ENCODE measurements at regions not wholly inside any gene's neighbourhood (a gene's known extent, or its start where the extent isn't known, plus 50 kb on each side); places are given as distances from the start of the nearest gene placed in this dataset.
"Not testable (repeated sequence)": the region's sequence is repeated elsewhere in the genome, so short reads cannot be mapped to it uniquely, and the experiment has no call there.

DNA sequence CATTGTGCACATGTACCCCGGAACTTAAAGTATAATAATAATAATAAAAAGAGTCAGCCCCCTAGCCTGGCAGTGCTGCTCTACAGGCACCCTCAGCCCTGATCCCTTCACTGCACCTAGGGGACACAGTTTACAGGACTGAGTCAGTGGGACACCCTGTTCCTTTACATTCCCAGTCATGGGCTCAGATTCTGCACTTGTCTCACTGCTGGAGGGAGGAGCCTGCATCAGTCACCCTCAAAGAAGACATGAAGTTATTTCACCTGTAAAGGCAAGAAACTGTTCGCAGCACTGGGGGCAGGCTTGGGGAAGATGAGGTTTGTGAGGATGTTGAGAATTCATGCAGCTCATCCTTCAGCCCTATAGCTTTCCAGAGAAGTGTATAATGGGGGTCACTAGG is 50.7 kb upstream of the VPREB1 start:
- DNase-seq, result no peak

DNA sequence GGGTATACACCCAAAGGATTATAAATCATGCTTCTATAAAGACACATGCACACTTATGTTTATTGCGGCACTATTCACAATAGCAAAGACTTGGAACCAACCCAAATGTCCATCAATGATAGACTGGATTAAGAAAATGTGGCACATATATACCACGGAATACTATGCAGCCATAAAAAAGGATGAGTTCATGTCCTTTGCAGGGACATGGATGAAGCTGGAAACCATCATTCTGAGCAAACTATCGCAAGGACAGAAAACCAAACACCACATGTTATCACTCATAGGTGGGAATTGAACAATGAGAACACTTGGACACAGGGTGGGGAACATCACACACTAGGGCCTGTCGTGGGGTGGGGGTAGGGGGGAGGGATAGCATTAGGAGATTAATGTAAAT is 51.1 kb upstream of the VPREB1 start:
- not testable (repeated sequence) for DNase-seq

DNA sequence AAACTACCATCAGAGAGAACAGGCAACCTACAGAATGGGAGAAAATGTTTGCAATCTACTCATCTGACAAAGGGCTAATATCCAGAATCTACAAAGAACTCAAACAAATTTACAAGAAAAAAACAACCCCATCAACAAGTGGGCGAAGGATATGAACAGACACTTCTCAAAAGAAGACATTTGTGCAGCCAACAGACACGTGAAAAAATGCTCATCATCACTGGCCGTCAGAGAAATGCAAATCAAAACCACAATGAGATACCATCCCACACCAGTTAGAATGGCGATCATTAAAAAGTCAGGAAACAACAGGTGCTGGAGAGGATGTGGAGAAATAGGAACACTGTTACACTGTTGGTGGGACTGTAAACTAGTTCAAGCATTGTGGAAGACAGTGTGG is 51.6 kb upstream of the VPREB1 start:
- DNase-seq, result not testable (repeated sequence)

DNA sequence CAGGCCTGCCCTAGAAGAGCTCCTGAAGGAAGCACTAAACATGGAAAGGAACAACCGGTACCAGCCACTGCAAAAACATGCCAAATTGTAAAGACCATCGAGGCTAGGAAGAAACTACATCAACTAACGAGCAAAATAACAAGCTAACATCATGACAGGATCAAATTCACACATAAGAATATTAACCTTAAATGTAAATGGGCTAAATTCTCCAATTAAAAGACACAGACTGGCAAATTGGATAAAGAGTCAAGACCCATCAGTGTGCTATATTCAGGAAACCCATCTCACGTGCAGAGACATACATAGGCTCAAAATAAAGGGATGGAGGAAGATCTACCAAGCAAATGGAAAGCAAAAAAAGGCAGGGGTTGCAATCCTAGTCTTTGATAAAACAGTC is 54.8 kb upstream of the VPREB1 start:
- not testable (repeated sequence) for DNase-seq

DNA sequence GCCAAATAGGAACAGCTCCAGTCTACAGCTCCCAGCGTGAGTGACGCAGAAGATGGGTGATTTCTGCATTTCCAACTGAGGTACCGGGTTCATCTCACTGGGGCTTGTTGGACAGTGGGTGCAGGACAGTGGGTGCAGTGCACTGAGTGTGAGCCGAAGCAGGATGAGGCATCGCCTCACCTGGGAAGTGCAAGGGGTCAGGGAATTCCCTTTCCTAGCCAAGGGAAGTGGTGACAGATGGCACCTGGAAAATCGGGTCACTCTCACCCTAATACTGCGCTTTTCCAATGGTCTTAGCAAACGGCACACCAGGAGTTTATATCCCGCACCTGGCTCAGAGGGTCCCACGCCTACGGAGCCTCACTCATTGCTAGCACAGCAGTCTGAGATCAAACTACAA is 56.7 kb upstream of the VPREB1 start:
- not testable (repeated sequence) for DNase-seq

DNA sequence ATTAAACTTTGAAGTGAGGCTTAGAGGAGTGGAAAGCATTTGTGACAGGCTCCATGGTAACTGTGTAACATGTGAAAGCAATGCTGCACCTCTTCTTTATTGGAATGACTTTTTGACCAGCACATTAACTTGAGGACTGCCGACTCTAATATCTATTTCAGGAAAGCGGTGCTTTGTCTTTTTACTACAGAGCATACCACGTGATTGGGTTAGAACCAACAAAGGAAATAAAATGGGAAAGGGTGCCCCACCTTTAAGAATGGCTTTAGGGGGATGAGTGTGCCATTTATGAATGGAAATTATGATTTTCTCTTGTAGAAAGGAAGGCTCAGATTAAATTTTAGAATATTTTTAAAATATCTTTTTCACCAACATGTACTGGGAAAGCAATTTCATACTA is 57.3 kb upstream of the VPREB1 start:
- DNase-seq, result no peak

DNA sequence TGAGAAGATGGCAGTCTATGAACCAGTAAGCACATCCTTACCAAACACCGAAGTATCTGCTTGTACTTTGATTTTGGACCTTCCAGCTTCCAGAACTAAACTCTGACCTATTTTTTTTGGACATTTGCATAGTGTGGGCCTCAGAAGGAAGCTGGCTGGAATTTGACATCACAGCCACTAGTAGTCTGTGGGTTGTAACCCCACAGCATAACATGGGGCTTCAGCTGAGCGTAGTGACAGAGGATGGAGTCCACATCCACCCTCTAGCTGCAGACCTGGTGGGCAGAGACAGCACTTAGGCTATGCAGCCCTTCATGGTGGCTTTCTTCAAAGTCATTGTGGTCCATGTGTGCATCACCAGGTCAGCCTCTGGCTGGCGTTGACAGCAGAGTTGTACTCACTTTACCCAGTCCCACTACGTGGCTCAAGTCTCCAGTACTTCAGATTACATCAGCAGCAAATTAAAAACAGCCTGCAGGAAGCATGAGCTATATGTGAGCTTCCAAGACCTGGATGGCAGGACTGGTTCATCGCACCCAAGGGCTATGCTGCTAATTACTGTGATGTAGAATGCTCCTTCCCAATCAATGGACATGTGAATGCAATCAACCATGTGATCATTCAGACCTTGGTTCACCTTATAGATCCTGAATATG is 58.6 kb upstream of the VPREB1 start:
- no peak for DNase-seq

DNA sequence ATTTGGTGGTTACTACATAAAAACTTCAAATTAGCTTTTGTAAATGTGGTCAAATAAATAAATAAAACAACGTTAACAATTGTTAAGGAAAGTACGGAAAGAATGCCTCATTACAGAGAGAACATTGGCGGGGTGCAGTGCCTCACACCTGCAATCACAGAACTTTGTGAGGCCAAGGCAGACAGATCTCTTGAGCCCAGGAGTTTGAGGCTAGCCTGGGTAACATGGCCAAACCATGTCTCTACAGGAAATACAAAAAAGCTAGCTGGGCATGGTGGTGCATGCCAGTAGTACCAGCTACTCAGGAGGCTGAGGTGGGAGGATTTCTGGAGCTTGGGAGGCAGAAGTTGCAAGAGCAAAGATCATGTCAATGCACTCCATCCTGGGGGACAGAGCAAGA is 59.4 kb upstream of the VPREB1 start:
- DNase-seq, result no peak

DNA sequence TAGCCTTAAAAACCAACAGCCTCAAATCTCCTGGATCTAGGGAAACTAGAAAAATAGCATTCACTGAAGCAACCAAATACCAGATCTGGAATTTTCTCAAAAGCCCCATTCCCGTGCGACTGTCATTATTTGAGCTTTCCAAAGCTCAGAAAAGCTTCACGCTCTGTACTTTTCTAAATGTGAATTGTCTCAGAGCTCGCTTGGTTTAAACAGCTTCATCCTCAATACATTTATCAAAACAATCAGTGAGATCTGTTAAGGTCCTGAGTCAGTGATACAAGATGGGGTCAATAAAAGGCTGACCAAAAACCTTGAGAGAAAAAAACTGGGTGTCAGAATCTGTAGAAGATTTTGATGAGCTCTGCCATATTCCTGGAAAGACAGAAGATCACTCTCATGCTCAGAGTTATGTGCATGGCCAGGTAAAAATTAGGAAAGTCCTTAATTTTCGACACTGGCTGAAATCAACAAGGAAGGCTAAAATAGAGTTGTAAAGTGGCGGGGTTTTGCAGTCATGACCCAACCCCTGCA is 60.2 kb upstream of the VPREB1 start:
- no peak for DNase-seq

DNA sequence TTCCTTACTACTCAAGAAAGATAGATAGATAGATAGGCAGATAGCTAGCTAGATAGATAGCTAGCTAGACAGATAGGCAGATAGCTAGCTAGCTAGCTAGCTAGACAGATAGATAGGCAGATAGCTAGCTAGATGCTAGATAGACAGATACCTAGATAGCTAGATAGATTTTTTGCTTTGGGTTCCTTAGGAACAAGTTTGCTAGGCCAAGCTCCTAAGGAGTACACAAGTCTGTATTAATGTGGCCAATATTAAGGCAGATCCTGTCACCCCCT is 61.7 kb upstream of the VPREB1 start:
- DNase-seq, result no peak

DNA sequence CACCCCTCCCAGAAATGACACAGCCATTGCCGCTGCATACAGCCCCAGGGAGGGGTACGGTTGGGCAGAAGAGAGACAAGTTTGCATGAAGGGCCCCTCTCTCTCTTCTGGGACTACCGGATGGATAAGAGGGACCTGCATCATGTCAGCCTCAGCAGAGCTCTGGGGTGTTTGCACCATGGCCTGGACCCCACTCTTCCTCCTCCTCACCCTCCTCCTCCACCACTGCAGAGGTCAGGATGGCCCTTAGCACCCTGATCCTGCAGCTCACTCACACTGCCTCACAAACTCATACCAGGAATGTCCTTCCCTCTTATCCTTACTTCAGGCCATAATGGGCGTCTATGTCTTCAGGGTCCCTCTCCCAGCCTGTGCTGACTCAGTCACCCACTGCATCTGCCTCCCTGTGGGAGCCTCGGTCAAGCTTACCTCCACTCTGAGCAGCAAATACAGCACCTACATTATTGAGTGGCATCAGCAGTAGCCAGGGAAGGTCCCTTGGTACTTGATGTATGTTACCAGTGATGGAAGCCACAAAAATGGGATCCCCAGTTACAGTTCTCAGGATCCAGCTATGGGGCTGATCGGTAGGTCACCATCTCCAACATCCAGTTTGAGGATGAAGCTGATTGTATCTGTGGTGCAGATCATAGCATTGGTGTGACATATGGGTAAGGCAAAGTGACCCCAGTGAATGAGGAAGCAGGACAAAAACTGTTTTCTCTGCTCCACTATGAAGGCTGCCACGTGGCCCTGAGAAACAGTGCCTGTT is 62.2 kb upstream of the VPREB1 start:
- no peak for DNase-seq

DNA sequence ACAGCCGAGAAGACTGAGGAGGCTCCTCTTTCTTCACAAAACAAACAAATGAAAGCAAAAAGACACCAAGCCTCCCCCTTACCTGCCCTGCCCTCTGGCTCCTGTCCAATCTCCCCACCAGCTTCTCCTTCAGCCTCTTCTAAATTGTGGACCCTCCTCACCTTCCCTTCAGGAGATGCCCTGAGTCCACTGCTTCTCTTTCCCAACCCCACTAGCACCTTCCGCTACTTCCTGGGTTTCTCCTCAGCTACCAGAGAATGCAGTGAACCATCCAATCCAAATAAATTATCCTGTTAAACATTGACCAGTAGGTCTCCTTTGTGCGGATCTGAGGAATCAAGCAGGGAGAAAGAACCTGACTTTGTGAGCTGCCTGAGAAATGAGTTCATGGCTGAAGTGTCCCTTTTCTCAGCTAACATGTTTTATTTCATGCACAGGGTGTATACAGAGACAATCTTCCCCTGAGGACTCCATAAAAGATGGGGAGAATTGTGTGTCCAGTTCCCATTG is 63.2 kb upstream of the VPREB1 start:
- DNase-seq, result no peak

DNA sequence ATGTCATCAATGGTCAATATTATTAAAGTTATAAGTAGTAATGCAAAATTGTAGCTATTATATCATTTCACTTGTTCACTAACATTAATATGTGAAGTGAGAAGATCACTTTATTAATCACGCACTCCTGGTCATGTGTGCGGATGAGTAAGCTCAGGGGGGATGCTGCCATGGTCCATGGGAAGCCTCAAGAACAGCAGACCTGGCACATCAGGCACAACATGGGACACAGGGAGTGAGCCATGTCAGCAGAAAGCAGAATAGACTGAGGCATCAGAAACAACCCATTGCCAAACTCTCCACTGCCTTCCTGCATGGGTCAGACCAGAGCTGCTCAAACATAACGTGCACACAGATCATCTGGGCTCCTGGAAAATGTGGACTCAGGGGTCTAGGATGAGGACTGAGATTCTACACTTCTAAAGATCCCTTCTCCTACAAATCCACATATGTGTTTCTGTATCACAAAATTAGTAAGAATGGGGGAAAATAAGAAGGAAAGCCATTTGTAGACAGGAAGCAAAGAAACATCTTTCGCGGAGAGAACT is 63.8 kb upstream of the VPREB1 start:
- DNase-seq, result no peak

DNA sequence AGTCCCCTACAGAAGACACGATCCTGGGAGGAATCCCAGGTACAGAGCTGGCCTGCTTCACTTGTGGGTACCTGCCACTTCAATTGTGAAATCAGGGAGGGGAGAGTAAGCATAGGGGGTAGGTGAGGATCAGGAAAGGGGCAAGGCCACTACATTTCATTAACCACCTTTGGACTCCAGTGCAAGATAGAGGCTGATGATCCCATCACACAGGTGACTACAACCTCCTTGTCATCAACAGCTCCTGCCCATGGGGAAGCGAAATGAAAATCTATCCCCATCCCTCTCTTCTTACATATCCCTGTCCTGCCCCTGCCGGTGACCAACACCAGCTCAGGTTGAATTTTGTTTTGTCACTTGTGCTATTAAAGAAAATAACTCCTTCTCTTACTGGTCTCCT is 64.7 kb upstream of the VPREB1 start:
- no peak for DNase-seq

DNA sequence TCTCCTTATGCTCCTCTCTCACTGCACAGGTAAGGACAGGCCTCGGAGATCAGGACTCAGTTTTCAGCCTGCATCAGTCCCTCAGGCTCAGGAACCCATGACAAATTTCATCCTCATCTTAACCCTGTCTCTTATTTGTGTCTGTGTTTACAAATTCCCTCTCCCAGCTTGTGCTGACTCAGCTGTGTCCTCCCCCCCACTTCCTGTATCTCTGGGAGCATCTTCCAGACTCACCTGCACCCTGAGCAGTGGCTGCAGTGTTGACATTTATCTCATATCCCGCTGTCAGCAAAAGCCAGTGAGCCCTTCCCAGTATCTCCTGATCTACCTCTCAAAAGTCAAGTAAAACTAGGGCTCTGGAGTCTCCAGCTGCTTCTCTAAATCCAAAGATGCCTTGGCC is 65.6 kb upstream of the VPREB1 start:
- DNase-seq, result no peak

DNA sequence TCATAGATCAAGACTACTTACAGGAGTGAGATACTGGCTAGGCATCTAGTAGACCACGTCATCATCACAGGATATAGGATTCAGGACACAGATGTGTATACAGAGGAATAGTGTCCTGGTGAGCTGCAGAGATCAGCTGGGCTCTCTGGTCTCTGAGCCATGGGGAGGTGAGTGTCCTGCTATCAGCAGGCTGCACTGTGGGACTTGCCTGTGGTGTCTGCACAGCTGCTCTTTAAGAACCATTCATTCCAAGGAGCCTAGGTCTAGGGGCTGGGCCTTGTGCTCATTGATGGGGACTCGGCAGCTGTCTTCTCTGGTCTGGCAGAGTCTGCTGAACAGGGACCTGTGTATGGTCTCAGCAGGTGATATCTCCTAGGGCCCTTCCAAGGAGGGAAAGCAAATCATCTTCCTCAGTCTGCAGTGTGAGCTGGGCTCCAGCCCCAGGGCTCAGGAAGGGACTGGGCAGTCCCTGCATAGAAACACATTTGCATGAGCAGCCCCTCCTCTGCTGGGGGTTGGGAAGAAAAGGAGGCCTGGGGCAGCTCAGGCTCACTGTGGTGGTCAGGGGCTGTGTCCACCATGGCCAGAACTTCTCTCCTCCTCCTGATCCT is 66.1 kb upstream of the VPREB1 start:
- no peak for DNase-seq

DNA sequence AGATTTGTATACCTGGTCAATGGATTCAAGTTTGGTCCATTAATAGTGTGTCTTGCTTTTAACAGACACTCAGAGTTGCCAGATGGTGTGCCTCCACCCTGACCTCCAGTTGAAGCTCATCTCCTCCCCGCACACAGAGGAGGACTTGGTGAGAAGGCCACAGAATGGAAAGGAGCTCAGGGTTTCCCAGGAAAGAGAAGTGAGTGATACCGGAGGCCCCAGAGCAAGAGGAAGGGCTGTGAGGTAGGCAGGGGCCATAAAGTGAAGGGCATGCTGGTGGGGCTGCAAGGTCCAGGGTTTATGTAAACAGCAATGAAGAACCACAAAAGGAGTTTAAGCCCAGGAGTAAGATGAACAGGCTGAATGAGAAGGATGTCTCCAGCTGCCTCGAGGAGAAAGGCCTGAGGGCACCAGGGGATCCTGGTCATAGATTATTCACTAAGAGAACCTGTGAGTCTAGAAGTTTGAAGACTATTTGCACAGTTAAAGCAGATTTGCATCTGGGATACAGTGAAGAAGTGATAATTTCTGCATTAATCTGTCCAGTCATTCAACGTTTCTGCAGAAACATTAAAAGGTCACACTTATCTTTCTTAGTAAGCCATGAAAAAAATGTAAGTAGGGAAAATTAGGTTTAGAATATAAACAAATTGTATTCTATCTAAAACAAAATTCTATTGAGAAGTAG is 67.5 kb upstream of the VPREB1 start:
- DNase-seq, result no peak

DNA sequence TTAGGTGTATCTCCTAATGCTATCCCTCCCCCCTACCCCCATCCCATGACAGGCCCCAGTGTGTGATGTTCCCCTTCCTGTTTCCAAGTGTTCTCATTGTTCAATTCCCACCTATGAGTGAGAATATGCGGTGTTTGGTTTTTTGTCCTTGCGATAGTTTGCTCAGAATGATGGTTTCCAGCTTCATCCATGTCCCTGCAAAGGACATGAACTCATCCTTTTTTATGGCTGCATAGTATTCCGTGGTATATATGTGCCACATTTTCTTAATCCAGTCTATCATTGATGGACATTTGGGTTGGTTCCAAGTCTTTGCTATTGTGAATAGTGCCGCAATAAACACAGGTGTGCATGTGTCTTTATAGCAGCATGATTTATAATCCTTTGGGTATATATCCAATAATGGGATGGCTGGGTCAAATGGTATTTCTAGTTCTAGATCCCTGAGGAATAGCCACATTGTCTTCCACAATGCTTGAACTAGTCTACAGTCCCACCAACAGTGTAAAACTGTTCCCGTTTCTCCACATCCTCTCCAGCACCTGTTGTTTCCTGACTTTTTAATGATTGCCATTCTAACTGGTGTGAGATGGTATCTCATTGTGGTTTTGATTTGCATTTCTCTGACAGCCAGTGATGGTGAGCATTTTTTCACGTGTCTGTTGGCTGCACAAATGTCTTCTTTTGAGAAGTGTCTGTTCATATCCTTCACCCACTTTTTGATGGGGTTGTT is 71.5 kb upstream of the VPREB1 start:
- DNase-seq, result not testable (repeated sequence)

DNA sequence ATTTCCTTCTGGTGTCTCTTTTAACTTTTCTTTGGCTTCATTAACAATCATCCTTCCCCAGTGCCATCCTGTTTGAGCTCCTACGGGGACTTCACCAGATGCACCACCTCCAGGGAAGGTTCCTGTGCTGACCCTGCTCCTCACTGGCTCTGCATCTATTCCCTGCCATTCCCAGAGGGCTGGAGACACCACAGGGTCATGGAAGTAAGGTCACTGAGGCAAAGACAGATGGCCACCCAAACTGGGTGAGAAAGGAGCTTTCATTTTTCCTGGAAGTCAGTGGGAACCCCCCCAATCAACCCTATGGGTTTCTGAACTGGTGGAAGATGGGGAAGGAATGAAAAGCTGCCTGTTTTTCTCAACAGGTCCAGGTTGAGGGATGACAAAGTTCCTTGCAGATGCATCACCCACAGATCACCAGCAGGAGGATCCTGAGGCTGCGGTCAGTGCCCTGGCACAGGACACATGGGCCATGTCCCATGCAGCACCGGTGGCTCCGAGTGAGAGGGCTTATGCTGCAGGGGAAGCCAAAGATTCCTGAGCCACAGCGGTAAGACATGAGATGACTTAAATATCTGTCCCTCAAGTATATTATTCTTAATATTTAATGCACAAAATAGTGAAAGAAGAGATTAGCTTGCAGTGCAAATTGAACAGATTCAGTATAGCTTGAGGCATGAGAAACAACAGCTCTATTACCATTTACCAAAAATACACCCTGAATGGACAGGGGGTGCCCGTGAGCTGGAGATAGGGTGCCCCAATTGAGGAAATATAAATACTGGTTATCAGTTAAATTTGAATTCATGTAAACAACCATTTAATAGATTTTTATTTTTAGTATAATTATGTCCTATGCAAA is 73.0 kb upstream of the VPREB1 start:
- no peak for DNase-seq

DNA sequence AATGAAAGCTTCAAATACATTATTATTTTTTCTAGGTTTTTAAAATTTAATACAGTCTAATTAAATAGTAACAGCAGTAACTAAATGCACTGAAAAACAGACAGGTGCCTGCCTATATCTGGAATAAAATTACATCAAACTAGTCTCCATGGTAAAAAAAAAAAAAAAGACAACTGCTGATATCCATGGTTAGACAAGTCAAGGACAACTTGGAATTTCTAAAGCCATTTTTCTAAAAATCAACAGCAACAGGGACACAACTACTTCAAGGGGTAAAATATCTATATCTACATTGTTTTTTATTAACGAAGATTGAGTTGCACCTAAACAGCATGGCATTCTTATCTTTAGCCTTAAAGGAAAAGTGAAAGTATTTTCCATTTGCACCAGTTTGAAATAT is 74.7 kb upstream of the VPREB1 start:
- DNase-seq, result no peak

Measured in NCI-H2081 (cell line).